K562 (cell line): ENCODE measurements at regions not wholly inside any gene's neighbourhood (a gene's known extent, or its start where the extent isn't known, plus 50 kb on each side); places are given as distances from the start of the nearest gene placed in this dataset.

Source experiments
- ATAC-seq: fragments of 200-7000 bp; cut with Tn5 transposase; 3 replicates; pipeline ENCODE4 v1.9.1; 2020; ENCODE audit warnings: moderate library complexity
- BruUV-seq: library from RNA; stranded (reverse); fragments of 400-500 nt; replicated peaks from 2 replicates; lab custom pipeline; 2021; lab: Mats Ljungman, UMichigan
- CTCF ChIA-PET: fragments of 300-600 bp; formaldehyde crosslinking; extraction: SDS; loops from one replicate; lab custom pipeline; 2021; ENCODE audit warnings: low intra/inter-chr PET ratio; lab: Yijun Ruan, JAX
- POLR2A ChIA-PET: fragments of 300-600, 350-650 bp; sonication (Branson Sonifier 250); formaldehyde crosslinking; extraction: SDS; loops from one replicate; lab custom pipeline; 2021; ENCODE audit warnings: antibody characterized with exemption, inconsistent platforms; lab: Yijun Ruan, JAX
- DNase-seq, 4 experiments: peaks; one replicate each; pipeline versions ENCODE4 v3.0.0 to v3.0.0-alpha.2; 2011 to 2018; ENCODE audit warnings: low spot score in 3 of 4, mixed read lengths in 3 of 4; ENCODE audit errors: extremely low read depth in 1 of 4
- FAIRE-seq: peaks from 2 replicates; lab custom pipeline; 2011; peaks lifted over from hg19 to GRCh38; lab: Jason Lieb, UNC
- H2AFZ ChIP-seq: 2 replicates; pipeline ENCODE4 v1.6.0; 2011; ENCODE audit warnings: low read depth, low read length, control low read depth, inconsistent platforms
- H3K27ac ChIP-seq: fragments of 200-600 bp; 3 replicates; pipeline ENCODE4 v1.8.0; 2011; ENCODE audit warnings: low read depth, mild to moderate bottlenecking, control low read depth, inconsistent platforms, low read length, moderate library complexity, mixed read lengths; ENCODE audit errors: extremely low read depth
- H3K27me3 ChIP-seq, 2 experiments: fragments of 300-600 bp in 1 of 2; 2 replicates in 1 of 2; 3 replicates in 1 of 2; pipeline versions ENCODE4 v1.6.0 to v1.8.0; 2011; ENCODE audit warnings: inconsistent platforms in 2 of 2, low read length in 2 of 2, mild to moderate bottlenecking in 1 of 2, mixed read lengths in 1 of 2, moderate library complexity in 1 of 2; ENCODE audit not compliant: control insufficient read depth in 2 of 2, insufficient read depth in 2 of 2
- H3K36me3 ChIP-seq: fragments of 300-600 bp; 3 replicates; pipeline ENCODE4 v1.8.0; 2011; ENCODE audit warnings: mild to moderate bottlenecking, low read length, inconsistent platforms; ENCODE audit not compliant: control insufficient read depth, insufficient read depth
- H3K4me1 ChIP-seq, 2 experiments: fragments of 200-600 bp in 1 of 2; replicated peaks in 1 of 2; 2 replicates in 1 of 2; 3 replicates in 1 of 2; pipeline versions ENCODE4 v1.5.1 to v1.8.0; 2011; ENCODE audit warnings: inconsistent platforms in 2 of 2, low read length in 2 of 2, mild to moderate bottlenecking in 1 of 2, mixed read lengths in 1 of 2, moderate library complexity in 1 of 2; ENCODE audit not compliant: control insufficient read depth in 2 of 2, insufficient read depth in 2 of 2
- H3K4me2 ChIP-seq: 2 replicates; pipeline ENCODE4 v1.6.1; 2011; ENCODE audit warnings: low read length, control low read depth, inconsistent platforms, mixed read lengths; ENCODE audit not compliant: insufficient read depth
- H3K4me3 ChIP-seq: fragments of 200-600 bp; sonication (generic), shearing (Covaris generic); 2 replicates; pipeline ENCODE4 v1.5.1; 2016; ENCODE audit warnings: control low read depth, inconsistent platforms
- H3K79me2 ChIP-seq: fragments of 200-600 bp; 3 replicates; pipeline ENCODE4 v1.8.0; 2011; ENCODE audit warnings: low read length, inconsistent platforms; ENCODE audit not compliant: control insufficient read depth, insufficient read depth
- H3K9ac ChIP-seq, 2 experiments: 2 replicates each; pipeline versions ENCODE4 v1.6.0 to v1.6.1; 2011; ENCODE audit warnings: low read depth in 2 of 2, low read length in 2 of 2, control low read depth in 1 of 2, inconsistent platforms in 1 of 2, mild to moderate bottlenecking in 1 of 2, mixed read lengths in 1 of 2; ENCODE audit not compliant: insufficient read depth in 1 of 2
- H3K9me1 ChIP-seq: one replicate; pipeline ENCODE4 v1.6.0; 2011; ENCODE audit warnings: inconsistent platforms, mild to moderate bottlenecking, low read length, moderate library complexity; ENCODE audit not compliant: control insufficient read depth, insufficient read depth
- H3K9me3 ChIP-seq: replicated peaks from 2 replicates; pipeline ENCODE4 v1.5.1; 2011; ENCODE audit warnings: low read depth, low read length, inconsistent platforms; ENCODE audit not compliant: control insufficient read depth, insufficient read depth
- H4K20me1 ChIP-seq: replicated peaks from 2 replicates; pipeline ENCODE4 v1.6.1; 2011; ENCODE audit warnings: low read length, inconsistent platforms, mixed read lengths; ENCODE audit not compliant: control insufficient read depth, insufficient read depth
- ZNF347 ChIP-seq: fragments of 450-650 bp; formaldehyde crosslinking; IDR thresholded peaks from 2 replicates; pipeline ENCODE4 v1.4.0; 2020; ENCODE audit warnings: low read depth, mild to moderate bottlenecking, moderate library complexity
- WGBS: fragments of 100-300 bp; shearing (Covaris generic); methylation state at CpG from one replicate; pipeline ENCODE4 v1.1.6; 2016; ENCODE audit warnings: low coverage, mixed read lengths; ENCODE audit not compliant: insufficient coverage; ENCODE audit errors: missing lambda C conversion rate; 5-methylcytosine and 5-hydroxymethylcytosine counted together
- in situ Hi-C: fragments of 300-500 bp; cut with MboI; formaldehyde crosslinking; loops from 4 replicates; pipeline ENCODE4 v1.15.0; 2018; ENCODE audit warnings: inconsistent platforms, mixed read lengths
- intact Hi-C: fragments of 100-400 bp; cut with micrococcal nuclease; formaldehyde crosslinking; loops from 2 replicates; pipeline ENCODE4 v1.14.2; 2022
- TF ChIP-seq, protein P1 (sequence below), 2 experiments: fragments of 450-650 bp; formaldehyde crosslinking in 1 of 2; IDR thresholded peaks; 2 replicates each; pipeline versions ENCODE4 v1.4.0 to v1.6.1; 2014 to 2020; ENCODE audit warnings: mild to moderate bottlenecking in 2 of 2, borderline replicate concordance in 1 of 2, low read depth in 1 of 2

DNA sequence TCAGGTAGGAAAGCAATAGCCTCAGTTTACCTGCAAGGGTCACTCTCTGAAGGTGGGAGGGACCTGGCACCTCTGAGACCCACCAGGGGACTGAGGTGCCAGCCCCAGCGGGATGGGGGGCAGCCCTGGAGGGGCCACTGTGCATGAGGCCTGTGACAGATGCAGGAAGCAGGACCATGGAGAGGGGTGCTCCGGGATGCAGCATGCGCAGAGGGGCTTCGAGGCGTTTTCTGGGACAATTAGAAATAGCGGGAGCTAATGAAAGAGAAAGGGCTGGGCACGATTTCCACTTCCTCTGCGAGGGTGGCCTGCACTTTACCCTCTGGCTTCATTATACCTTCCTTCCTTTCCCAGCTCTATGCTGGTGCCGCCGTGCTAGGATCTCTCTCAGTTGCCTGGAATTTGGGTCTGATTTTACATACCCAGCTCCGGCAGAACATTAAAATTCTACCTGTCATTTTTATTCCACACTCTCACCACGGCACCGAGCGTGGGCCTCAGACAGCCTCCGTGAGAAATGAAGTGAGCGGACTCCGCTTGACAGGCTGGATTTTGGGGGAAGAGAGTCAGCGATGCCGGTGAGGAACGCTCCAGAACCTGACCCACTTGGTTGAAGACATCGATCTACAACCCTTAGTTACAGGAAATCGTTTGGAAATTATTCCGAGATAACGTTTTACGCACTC lies 333.9 kb upstream of the PFKP start:
- H3K4me3 ChIP-seq = no peak overlapping the region
- WGBS = 1% methylated on average over 25 of the region's 25 CpGs
- no peak overlapping the region for H3K9ac ChIP-seq
- no peaks in the 10 kb centered on the region for H3K9me3 ChIP-seq
- ATAC-seq (no peak), FAIRE-seq (no peak), DNase-seq (no peak)
- TF ChIP-seq, protein P1, sequence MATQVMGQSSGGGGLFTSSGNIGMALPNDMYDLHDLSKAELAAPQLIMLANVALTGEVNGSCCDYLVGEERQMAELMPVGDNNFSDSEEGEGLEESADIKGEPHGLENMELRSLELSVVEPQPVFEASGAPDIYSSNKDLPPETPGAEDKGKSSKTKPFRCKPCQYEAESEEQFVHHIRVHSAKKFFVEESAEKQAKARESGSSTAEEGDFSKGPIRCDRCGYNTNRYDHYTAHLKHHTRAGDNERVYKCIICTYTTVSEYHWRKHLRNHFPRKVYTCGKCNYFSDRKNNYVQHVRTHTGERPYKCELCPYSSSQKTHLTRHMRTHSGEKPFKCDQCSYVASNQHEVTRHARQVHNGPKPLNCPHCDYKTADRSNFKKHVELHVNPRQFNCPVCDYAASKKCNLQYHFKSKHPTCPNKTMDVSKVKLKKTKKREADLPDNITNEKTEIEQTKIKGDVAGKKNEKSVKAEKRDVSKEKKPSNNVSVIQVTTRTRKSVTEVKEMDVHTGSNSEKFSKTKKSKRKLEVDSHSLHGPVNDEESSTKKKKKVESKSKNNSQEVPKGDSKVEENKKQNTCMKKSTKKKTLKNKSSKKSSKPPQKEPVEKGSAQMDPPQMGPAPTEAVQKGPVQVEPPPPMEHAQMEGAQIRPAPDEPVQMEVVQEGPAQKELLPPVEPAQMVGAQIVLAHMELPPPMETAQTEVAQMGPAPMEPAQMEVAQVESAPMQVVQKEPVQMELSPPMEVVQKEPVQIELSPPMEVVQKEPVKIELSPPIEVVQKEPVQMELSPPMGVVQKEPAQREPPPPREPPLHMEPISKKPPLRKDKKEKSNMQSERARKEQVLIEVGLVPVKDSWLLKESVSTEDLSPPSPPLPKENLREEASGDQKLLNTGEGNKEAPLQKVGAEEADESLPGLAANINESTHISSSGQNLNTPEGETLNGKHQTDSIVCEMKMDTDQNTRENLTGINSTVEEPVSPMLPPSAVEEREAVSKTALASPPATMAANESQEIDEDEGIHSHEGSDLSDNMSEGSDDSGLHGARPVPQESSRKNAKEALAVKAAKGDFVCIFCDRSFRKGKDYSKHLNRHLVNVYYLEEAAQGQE (IDR thresholded peaks at IDR 0.05; ENCODE audit: borderline replicate concordance) = peak; percentile 18; the same call in 1 of the 2 replicates
- TF ChIP-seq, protein P1 (CRISPR knock-in tag; IDR thresholded peaks at IDR 0.05; ENCODE audit: low read depth) = no peak
- no peak for TF ChIP-seq ZNF347 (CRISPR knock-in tag)
- no TSS peak for BruUV-seq
- no peaks in the 10 kb centered on the region for H3K36me3 ChIP-seq
- intact Hi-C loops (no loop called here), in situ Hi-C loops (no loop called here)
- H3K27ac ChIP-seq = no peak overlapping the region
- H3K79me2 ChIP-seq = no peaks in the 10 kb centered on the region
- H4K20me1 ChIP-seq = no peaks in the 10 kb centered on the region
- POLR2A ChIA-PET = no interaction called here
- H3K9me1 ChIP-seq = peaks cover 2% of the 10 kb centered on the region
- H3K4me1 ChIP-seq = no peaks in the 10 kb centered on the region
- no peak overlapping the region for H3K4me2 ChIP-seq
- H3K27me3 ChIP-seq = peaks cover 3 to 24% of the 10 kb centered on the region in 2 experiments; a peak in 4 of 5 replicates
- no peak overlapping the region for H2AFZ ChIP-seq
- CTCF ChIA-PET = no interaction called here
